GM19372 (cell line): ENCODE measurements at regions not wholly inside any gene's neighbourhood (a gene's known extent, or its start where the extent isn't known, plus 50 kb on each side); places are given as distances from the start of the nearest gene placed in this dataset.

Experiments used
- ATAC-seq: cut with Tn5 transposase; IDR thresholded peaks from one replicate; pipeline ENCODE4 v1.9.1; 2021; ENCODE audit warnings: mild to moderate bottlenecking, low read depth, moderate library complexity; ENCODE audit not compliant: unreplicated experiment

DNA sequence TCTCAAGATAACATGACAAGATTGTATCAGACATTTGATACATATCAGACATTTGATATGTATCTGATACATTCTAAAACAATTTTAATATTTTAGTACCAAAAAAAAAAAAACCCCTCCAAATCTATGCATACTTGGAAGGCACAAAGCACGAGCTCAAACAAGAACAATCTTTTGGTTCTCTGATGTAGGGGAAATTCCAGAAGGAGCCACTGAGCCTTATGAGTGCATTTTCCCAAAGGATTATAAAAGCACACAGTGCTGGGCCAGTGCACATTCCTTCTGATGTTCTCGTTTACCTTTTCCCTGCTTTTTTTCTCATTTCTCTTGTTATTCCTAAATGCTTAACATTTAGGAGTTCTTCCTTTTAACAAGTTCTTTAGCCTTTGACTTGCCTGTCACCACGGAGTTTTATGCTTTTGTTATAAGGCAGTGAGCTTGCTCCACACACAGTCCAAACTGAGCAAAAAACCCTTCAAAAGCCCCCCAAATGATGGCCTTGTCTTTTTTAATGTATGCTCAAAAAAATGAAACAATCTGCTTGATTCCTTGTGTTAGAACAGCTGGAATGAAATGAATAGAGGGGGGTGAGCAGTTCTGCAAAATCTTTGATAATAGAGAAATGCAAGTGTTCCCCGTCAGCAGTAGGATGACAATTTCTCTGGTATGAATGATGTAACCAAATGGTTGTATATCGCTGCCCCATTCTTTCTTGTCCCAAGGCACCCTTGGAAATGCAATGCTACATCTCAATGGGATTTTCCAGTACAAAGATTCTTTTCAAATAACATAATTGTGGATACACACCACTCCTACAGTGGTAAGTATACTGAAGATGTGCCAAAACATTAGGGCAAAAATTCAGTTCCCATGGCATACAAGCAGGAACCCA lies 597.2 kb upstream of the ZEB2 start:
- ATAC-seq = no peak

GRCh38 chr2:145116056-145116455 lies 596.1 kb upstream of the ZEB2 start:
- no peak for ATAC-seq

- no peak for ATAC-seq
Observed at GRCh38 chr2:145114726-145115125, 594.8 kb upstream of the ZEB2 start.

DNA sequence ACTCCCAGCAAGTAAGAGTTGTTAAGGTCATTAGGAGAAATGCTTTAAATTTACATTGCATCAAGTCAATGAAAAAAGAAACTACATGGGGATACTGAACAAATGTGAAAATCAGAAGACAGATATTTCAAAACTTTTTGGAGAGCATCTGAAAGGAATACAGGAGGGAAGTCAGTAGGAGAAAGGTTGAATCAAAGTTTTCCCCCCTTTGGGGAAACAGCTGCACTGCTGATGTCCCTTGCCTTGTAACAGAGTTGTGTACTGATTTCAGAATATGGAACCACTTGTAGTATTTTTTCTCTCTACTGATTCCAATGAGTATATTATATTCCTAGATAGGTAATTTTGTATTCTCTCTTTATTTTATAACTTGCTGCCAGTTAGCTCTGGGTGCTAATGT lies 592.5 kb upstream of the ZEB2 start:
- no peak for ATAC-seq

DNA sequence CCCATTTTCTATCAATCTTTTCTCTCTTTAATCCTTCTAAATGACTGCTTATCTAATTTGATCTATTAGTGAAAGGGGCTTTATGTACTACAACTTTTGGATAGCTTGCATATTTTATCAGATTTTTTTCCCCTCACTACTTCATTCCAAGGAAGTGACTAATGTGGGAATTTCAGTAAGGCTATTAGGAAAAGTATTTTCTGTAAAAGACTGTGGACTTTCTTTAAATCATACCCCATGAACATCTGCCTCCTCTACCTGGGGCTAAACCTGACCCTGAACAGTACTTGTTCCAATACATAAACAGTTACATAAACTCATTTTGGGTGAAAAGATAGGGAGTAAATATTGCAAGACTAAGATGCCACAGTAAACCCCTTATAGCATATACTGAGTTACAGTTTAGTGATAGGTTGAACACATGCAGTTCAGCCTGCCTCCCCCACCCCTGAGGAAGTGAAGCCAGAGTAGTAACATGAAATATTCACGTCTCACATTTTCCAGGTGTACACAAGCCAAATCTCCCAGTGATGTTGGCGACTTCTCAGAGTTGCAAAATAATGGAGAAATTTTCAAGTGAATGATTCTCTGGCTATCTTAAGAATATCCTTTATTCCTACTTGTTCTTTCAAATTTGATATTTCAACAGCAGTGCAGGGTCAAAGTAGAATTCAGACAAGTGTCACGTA lies 590.9 kb upstream of the ZEB2 start:
- no peak for ATAC-seq

GRCh38 chr2:145108959-145109710 lies 589.2 kb upstream of the ZEB2 start:
- ATAC-seq = no peak

DNA sequence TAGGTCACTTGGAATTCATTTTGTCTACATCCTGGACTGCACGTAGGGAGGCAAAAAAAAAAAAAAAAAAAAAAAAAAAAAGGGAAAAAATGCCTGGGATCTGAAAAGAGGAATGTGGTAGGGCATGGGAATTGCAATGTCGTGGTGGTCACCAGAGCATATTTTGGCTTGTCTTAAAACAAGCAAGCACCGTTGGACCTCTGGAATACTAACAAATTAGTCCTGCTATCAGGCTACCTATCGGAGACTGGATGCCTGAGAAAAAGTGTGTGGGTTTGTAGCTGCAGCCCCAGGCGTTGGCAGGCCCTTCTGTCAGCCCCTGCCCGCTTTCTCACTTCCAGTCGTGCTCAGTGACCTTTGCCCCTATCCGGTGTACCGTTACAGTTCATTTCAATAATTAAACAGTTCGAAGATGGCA lies 588.5 kb upstream of the ZEB2 start:
- ATAC-seq = no peak

GRCh38 chr2:145106293-145106692 lies 586.4 kb upstream of the ZEB2 start:
- ATAC-seq = no peak

DNA sequence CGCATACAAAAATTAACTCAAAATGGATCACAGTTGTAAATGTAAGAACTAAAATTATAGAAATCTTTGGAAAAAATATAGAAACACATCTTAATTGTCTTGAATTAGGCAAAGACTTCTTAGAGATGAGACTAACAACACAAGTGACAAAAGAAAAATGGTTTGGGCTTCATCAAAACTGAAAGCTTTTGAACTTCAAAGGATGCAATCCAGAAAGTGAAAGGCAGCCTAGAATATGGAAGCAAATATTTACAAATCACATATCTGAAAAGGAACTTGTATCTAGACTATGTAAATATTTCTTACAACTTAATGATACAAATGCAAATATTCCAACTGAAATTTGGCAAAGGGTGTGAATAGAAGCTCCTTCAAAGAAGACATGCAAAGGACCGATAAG lies 582.8 kb upstream of the ZEB2 start:
- ATAC-seq = no peak

- no peak for ATAC-seq
Observed at GRCh38 chr2:145100301-145100700, 580.4 kb upstream of the ZEB2 start.

- no peak for ATAC-seq
Observed at GRCh38 chr2:145096582-145096981, 576.7 kb upstream of the ZEB2 start.

DNA sequence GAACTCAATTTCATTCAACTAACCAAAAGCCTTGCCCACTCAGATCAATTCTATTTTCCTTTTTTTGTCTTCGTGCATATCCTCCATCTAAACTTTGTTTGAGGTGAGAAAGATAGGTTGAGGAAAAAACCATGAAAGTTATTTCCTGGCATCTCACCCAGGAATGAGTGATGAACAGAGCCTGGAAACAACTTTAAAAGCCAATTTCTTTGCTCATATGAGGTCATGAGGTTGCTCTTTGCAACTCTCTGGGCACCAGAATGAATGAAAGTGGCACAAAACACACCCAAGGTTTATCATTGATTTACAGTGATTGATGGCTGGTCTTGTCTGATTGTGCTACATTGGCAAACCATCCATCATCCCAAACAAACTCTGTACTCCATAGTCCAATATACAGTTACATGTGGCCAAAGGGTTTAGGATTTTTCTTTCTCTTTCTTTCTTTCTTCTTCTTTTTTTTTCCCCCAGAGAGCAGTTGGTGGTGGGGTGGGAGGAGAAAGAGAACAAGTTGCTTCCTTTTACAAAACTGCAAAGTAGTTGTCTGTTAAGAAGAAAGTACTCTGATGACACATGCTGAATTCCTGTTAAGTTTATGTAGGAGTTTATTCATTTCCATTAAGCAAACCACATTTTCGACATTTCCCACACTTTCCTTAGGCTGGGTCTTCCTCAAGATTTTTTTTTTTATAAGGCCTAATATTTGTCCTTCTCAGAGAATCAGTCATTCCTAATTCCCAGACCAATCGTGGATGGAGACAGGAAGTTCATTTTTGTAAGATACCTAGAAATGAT lies 575.9 kb upstream of the ZEB2 start:
- no peak for ATAC-seq

DNA sequence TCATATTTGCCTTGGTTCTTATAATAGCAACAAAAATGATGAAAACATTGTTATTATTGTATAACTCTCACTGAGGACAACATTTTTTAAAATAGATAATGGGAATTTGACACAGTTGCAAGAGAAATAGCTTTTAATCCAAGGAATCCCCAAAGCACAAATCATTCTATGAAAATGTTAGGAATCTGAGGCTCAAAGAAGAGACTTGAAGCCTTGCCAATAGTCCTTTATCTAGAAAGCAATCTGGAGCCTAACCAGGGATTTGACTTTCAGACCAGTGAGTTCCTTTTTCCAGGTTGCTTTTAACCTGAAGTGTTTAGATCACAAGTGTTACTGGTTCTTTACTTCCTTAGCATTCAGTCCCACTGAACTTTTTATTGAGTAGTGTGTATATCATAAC lies 574.5 kb upstream of the ZEB2 start:
- no peak for ATAC-seq

DNA sequence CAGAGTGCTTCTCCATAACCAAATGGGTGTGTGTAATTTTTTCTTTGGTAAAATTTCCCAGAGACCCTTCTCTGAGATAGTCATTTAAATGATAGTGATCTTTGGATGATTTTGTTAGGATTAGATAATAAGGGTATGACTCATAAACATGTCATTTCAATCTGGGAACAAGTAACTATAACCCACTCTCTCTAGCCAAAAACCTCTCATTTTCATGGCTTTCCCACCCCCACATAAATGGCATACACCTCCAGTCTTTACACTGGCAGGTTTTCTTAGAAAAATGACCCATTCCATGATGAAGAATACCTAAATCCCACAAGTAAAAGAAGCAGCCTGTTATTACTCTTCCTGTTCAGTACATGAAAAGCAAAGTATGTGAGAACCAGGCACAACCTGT lies 572.0 kb upstream of the ZEB2 start:
- no peak for ATAC-seq

DNA sequence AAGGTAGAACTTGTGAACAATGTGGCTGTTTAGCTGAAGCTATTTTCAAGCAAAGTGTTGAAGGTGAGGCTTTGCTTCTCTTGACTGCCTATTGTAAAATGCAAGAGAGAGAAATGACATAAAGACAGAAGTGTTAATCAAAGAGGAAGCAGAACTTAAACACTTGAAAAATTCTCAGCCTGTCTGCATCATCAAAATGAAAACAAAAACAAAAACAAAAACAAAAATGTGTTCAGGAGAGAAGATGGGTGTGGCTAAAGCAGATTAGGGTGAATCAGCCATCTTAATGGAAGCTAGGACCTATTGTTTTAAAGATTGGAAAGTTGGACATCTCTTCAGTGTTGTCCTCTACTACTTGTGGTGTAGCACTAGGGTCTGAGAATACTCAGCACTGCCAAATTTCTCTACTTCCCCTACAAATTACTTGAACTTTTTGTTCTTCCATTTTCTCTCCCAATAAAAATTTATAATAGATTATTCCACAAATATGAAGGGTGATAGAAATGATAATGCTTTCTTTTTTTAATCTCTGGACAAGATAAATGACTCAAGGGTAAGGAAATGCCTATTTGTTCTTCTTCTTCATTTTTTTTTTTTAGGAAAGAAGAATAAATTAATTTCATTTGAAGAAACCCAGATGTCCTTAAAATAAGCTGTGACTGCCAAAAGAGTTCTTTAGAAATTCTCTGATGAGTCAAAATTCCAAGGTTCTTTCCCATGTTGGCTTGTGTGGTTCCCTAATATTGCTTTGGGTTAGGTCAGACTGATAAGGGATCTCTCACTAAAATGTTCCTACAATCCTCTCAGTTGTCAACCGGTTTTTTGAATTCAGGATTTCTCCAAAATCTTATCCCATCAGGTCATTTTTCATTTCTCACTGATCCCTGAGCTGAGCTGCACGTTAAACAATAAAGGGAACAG lies 571.2 kb upstream of the ZEB2 start:
- no peak for ATAC-seq

- ATAC-seq = no peak
Observed at GRCh38 chr2:145088756-145089155, 568.8 kb upstream of the ZEB2 start.

GRCh38 chr2:145086910-145087309 lies 567.0 kb upstream of the ZEB2 start:
- no peak for ATAC-seq

GRCh38 chr2:145085612-145086011 lies 565.7 kb upstream of the ZEB2 start:
- no peak for ATAC-seq

DNA sequence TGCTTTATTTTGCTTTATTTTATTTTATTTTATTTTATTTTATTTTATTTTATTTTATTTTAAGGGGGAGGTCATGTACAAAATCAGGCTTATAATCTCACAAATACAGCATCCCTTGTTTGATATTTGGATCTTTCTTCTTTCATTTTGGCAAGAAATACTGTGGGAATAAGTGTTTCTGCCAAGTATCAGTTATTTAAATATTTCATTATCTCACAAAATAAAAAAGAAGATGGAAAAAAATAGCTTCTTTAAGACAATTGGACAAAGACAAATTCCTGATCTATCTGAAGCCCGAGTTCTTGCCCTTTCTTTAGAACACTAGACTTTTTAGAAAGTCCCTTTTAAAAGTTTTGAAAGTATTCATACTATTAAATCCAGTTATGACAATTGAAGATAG lies 560.5 kb upstream of the ZEB2 start:
- ATAC-seq = no peak
